HepG2 (cell line): ENCODE measurements at regions not wholly inside any gene's neighbourhood (a gene's known extent, or its start where the extent isn't known, plus 50 kb on each side); places are given as distances from the start of the nearest gene placed in this dataset.

Experiments
- ARID3A ChIP-seq: IDR thresholded peaks from 2 replicates; pipeline ENCODE4 v1.6.1; 2012; ENCODE audit warnings: low read depth, low read length, improper control_type of control experiment
- E2F5 ChIP-seq: sonication (generic); formaldehyde crosslinking; conservative IDR thresholded peaks from 2 replicates; pipeline ENCODE4 v1.4.0; 2020; ENCODE audit warnings: missing genetic modification reagents
- KDM3A ChIP-seq: IDR thresholded peaks from 2 replicates; pipeline ENCODE4 v1.6.1; 2018; ENCODE audit warnings: low read depth, missing compliant biosample characterization
- MAX ChIP-seq: IDR thresholded peaks from 2 replicates; pipeline ENCODE4 v1.6.1; 2012; ENCODE audit warnings: inconsistent platforms
- PRDM15 ChIP-seq: sonication (generic); formaldehyde crosslinking; IDR thresholded peaks from 2 replicates; pipeline ENCODE4 v1.4.0; 2020; ENCODE audit warnings: missing genetic modification reagents
- REL ChIP-seq: sonication (generic); formaldehyde crosslinking; conservative IDR thresholded peaks from 2 replicates; pipeline ENCODE4 v1.8.0; 2022; ENCODE audit warnings: mild to moderate bottlenecking, missing genetic modification reagents, moderate library complexity
- SNAPC2 ChIP-seq: sonication (generic); formaldehyde crosslinking; IDR thresholded peaks from 2 replicates; pipeline ENCODE4 v1.8.1; 2022; ENCODE audit warnings: mild to moderate bottlenecking, missing genetic modification reagents
- STAG1 ChIP-seq: sonication (generic); formaldehyde crosslinking; IDR thresholded peaks from 2 replicates; pipeline ENCODE4 v1.4.0; 2020; ENCODE audit warnings: missing genetic modification reagents
- ZBTB14 ChIP-seq: sonication (generic); formaldehyde crosslinking; IDR thresholded peaks from 2 replicates; pipeline ENCODE4 v1.4.0; 2020; ENCODE audit warnings: missing genetic modification reagents
- ZC3H13 ChIP-seq: sonication (generic); formaldehyde crosslinking; IDR thresholded peaks from 2 replicates; pipeline ENCODE4 v1.8.1; 2023; ENCODE audit warnings: mild to moderate bottlenecking, missing genetic modification reagents, moderate library complexity

GRCh38 chr12:25382311-25383106 lies 131.8 kb upstream of the KRAS start (continued):
- no peak for TF ChIP-seq SNAPC2 (CRISPR knock-in tag)
- TF ChIP-seq PRDM15 (CRISPR knock-in tag), result no peak
- TF ChIP-seq ARID3A, result no peak
- no peak for TF ChIP-seq MAX
- no peak for TF ChIP-seq ZC3H13
- TF ChIP-seq KDM3A (CRISPR knock-in tag), result no peak
- no peak for TF ChIP-seq REL (CRISPR knock-in tag)
- no peak for TF ChIP-seq ZBTB14 (CRISPR knock-in tag)
- no peak for TF ChIP-seq STAG1
- no peak for TF ChIP-seq E2F5 (CRISPR knock-in tag)
